PC-3 (cell line): ENCODE measurements at regions not wholly inside any gene's neighbourhood (a gene's known extent, or its start where the extent isn't known, plus 50 kb on each side); places are given as distances from the start of the nearest gene placed in this dataset.

Source experiments
- ATAC-seq: fragments of 200-7000 bp; cut with Tn5 transposase; 2 replicates; pipeline ENCODE4 v1.9.1; 2020; ENCODE audit warnings: mild to moderate bottlenecking, moderate library complexity
- BruUV-seq: library from RNA; stranded (reverse); fragments of 400-500 nt; replicated peaks from 2 replicates; lab custom pipeline; 2021; lab: Mats Ljungman, UMichigan
- CTCF ChIA-PET: fragments of 300-600 bp; sonication (Branson Sonifier 250); formaldehyde crosslinking; loops from one replicate; lab custom pipeline; 2022; ENCODE audit warnings: antibody characterized with exemption; lab: Charles Lee
- POLR2A ChIA-PET: fragments of 300-600 bp; sonication (Branson Sonifier 250); formaldehyde crosslinking; loops from one replicate; lab custom pipeline; 2022; ENCODE audit warnings: antibody characterized with exemption; ENCODE audit not compliant: unreplicated experiment; lab: Charles Lee
- DNase-seq: peaks from one replicate; pipeline ENCODE4 v3.0.0-alpha.2; 2015
- H2AFZ ChIP-seq: fragments of 300-600 bp; sonication (generic); 2 replicates; pipeline ENCODE4 v1.6.0; 2016; ENCODE audit warnings: antibody characterized with exemption, low read length
- H3F3A ChIP-seq: fragments of 300-600 bp; sonication (generic); one replicate; pipeline ENCODE4 v1.6.0; 2017; ENCODE audit warnings: antibody characterized with exemption, low read length, control low read depth, mild to moderate bottlenecking; ENCODE audit not compliant: unreplicated experiment
- H3K27ac ChIP-seq: fragments of 300-600 bp; sonication (generic); 2 replicates; pipeline ENCODE4 v1.5.1; 2016; ENCODE audit warnings: mild to moderate bottlenecking, low read length
- H3K27me3 ChIP-seq: fragments of 300-600 bp; sonication (generic); 2 replicates; pipeline ENCODE4 v1.6.1; 2016; ENCODE audit warnings: low read length, mixed read lengths
- H3K36me3 ChIP-seq: fragments of 300-600 bp; sonication (generic); 2 replicates; pipeline ENCODE4 v1.6.1; 2016; ENCODE audit warnings: low read depth, mixed run types, low read length, mixed read lengths
- H3K4me1 ChIP-seq: fragments of 300-600 bp; sonication (generic); 2 replicates; pipeline ENCODE4 v1.5.1; 2016; ENCODE audit warnings: low read length; ENCODE audit not compliant: insufficient read depth
- H3K4me2 ChIP-seq: fragments of 300-600 bp; sonication (generic); 2 replicates; pipeline ENCODE4 v1.6.0; 2016; ENCODE audit warnings: low read length
- H3K4me3 ChIP-seq: fragments of 300-600 bp; sonication (generic); 2 replicates; pipeline ENCODE4 v1.5.1; 2016; ENCODE audit warnings: mild to moderate bottlenecking, low read length, mixed read lengths
- H3K79me2 ChIP-seq: fragments of 300-600 bp; sonication (generic); 2 replicates; pipeline ENCODE4 v1.6.1; 2017; ENCODE audit warnings: low read length, mixed read lengths
- H3K9ac ChIP-seq: fragments of 300-600 bp; sonication (generic); 2 replicates; pipeline ENCODE4 v1.6.0; 2016; ENCODE audit warnings: mild to moderate bottlenecking, low read length
- H3K9me2 ChIP-seq: fragments of 300-600 bp; sonication (generic); replicated peaks from 2 replicates; pipeline ENCODE4 v1.6.1; 2016; ENCODE audit warnings: mixed run types, low read length, mixed read lengths
- H3K9me3 ChIP-seq: fragments of 300-600 bp; sonication (generic); 2 replicates; pipeline ENCODE4 v1.6.1; 2016; ENCODE audit warnings: low read length, mixed read lengths
- H4K20me1 ChIP-seq: fragments of 300-600 bp; sonication (generic); 2 replicates; pipeline ENCODE4 v1.6.1; 2016; ENCODE audit warnings: low read length, mixed read lengths
- CTCF ChIP-seq: fragments of 300-600 bp; sonication (generic); conservative IDR thresholded peaks from 2 replicates; pipeline ENCODE4 v1.5.1; 2017; ENCODE audit warnings: antibody characterized with exemption, low read depth, mild to moderate bottlenecking, low read length
- EZH2 ChIP-seq: fragments of 300-600 bp; sonication (generic); IDR thresholded peaks from one replicate; pipeline ENCODE4 v1.6.1; 2017; ENCODE audit warnings: antibody characterized with exemption, mild to moderate bottlenecking, low read length; ENCODE audit not compliant: unreplicated experiment
- EZH2phosphoT487 ChIP-seq: fragments of 300-600 bp; sonication (generic); IDR thresholded peaks from 2 replicates; pipeline ENCODE4 v1.6.1; 2018; ENCODE audit warnings: mild to moderate bottlenecking, antibody characterized with exemption, low read length, borderline replicate concordance
- intact Hi-C: fragments of 100-400 bp; cut with micrococcal nuclease; formaldehyde crosslinking; loops from 2 replicates; pipeline ENCODE4 v1.9.0; 2023

DNA sequence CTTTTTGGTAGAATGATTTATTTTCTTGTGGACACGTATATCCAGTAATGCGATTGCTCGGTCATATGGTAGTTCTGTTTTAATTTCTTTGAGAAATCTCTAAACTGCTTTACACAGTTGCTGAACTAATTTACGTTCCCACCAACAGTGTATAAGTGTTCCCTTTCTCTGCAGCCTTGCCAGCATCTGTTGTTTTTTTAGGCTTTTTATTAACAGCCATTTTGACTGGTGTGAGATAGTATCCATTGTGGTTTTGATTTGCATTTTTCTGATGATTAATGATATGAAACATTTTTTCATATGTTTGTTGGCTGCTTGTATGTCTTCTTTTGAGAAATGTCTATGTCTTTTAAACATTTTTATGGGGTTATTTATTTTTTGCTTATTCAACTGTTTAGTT lies 196.7 kb downstream of the MOXD1 start:
- Histone ChIP-seq H3K9me2 (no peaks in the 10 kb centered on the region), H4K20me1 (no peaks in the 10 kb centered on the region), H3K27me3 (no peaks in the 10 kb centered on the region), H3K4me3 (no peak overlapping the region), H3F3A (no peaks in the 10 kb centered on the region), H3K36me3 (no peaks in the 10 kb centered on the region), H3K4me2 (no peak overlapping the region), H3K4me1 (peaks cover 6% of the 10 kb centered on the region), H3K9me3 (no peaks in the 10 kb centered on the region), H2AFZ (no peak overlapping the region), H3K79me2 (no peaks in the 10 kb centered on the region), H3K9ac (no peak overlapping the region), H3K27ac (no peak overlapping the region)
- CTCF ChIA-PET: no interaction called here
- no peak for TF ChIP-seq EZH2
- no peak for TF ChIP-seq CTCF
- TF ChIP-seq EZH2phosphoT487: no peak
- BruUV-seq: no TSS peak
- DNase-seq (no peak), ATAC-seq (no peak)
- POLR2A ChIA-PET: no interaction called here
- intact Hi-C loops: no loop called here

GRCh38 chr6:132202574-132202973 lies 198.7 kb downstream of the MOXD1 start:
- no peak overlapping the region for H2AFZ ChIP-seq
- DNase-seq: no peak
- H3K9me2 ChIP-seq: no peaks in the 10 kb centered on the region
- H3K9me3 ChIP-seq: no peaks in the 10 kb centered on the region
- no TSS peak for BruUV-seq
- no peak for TF ChIP-seq EZH2
- TF ChIP-seq EZH2phosphoT487: no peak
- no peak for TF ChIP-seq CTCF
- intact Hi-C loops: no loop called here
- H4K20me1 ChIP-seq: no peaks in the 10 kb centered on the region
- H3K36me3 ChIP-seq: no peaks in the 10 kb centered on the region
- H3K4me2 ChIP-seq: no peak overlapping the region
- no peak overlapping the region for H3K4me3 ChIP-seq
- ChIA-PET CTCF (no interaction called here), POLR2A (no interaction called here)
- H3K27me3 ChIP-seq: no peaks in the 10 kb centered on the region
- no peak for ATAC-seq
- no peak overlapping the region for H3K27ac ChIP-seq
- H3F3A ChIP-seq: no peaks in the 10 kb centered on the region
- H3K79me2 ChIP-seq: no peaks in the 10 kb centered on the region
- no peak overlapping the region for H3K9ac ChIP-seq
- peaks cover 21% of the 10 kb centered on the region for H3K4me1 ChIP-seq

DNA sequence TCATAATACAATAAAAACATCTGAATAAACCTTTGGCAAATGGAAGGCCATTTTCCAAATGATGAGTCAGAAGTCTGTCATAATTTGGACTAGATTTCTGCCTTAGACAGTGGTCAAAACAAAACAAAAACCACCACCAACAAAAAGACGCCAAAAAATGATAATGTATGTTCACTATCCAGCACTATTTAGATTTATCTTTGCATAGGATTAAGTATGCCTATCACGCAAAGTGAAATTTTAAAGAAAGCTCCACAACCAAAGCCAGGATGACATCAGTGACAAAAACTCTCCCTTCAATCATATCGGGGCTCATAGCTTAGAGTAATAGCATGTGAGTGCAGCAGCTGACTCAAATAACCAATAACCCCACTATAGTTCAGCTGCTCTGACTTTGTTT lies 201.9 kb downstream of the MOXD1 start:
- no peaks in the 10 kb centered on the region for H3K27me3 ChIP-seq
- H3K4me1 ChIP-seq: peaks cover 21% of the 10 kb centered on the region
- no peak overlapping the region for H3K9ac ChIP-seq
- ChIA-PET CTCF (interaction anchor here (0.5 kb wide), 1 partner anchor 36 kb away, joined by 3 read pairs; no protein-coding TSS in a partner anchor), POLR2A (no interaction called here)
- BruUV-seq: no TSS peak
- H3K4me2 ChIP-seq: peak overlapping the region; percentile 77
- no peaks in the 10 kb centered on the region for H3K36me3 ChIP-seq
- peak overlapping the region; percentile 42; the same call in 1 of the 2 replicates for H3K4me3 ChIP-seq
- TF ChIP-seq EZH2 (no peak), CTCF (no peak), EZH2phosphoT487 (no peak)
- no peaks in the 10 kb centered on the region for H3K9me3 ChIP-seq
- H3K79me2 ChIP-seq: no peaks in the 10 kb centered on the region
- ATAC-seq (peak; percentile 70), DNase-seq (peak; percentile 81)
- no peaks in the 10 kb centered on the region for H3K9me2 ChIP-seq
- intact Hi-C loops: no loop called here
- no peaks in the 10 kb centered on the region for H3F3A ChIP-seq
- H4K20me1 ChIP-seq: no peaks in the 10 kb centered on the region
- H2AFZ ChIP-seq: no peak overlapping the region
- peak overlapping the region; percentile 59 for H3K27ac ChIP-seq
